ENCODE measurements at regions not wholly inside any gene's neighbourhood (a gene's known extent, or its start where the extent isn't known, plus 50 kb on each side); places are given as distances from the start of the nearest gene placed in this dataset.

DNA sequence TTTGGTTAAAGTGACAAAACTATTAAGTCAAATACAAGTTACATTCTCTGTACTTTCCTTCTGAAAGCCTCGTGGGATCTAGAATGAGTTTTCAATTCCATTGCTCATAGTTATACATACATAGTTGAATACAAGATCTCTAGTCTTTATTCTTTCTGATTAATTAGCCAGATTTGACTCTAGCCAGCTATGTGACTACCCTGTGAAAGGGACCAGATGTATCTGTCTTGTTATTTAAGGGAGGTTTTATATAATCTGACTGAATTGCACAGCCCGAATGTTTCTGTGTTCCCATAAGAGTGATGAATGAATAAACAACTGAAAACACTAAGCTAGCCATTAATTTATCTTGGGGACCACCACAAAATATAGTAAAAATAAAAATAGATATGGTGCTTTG, 166.7 kb downstream of the TMEM167A start:
- no peaks in the 10 kb centered on the region for H3K4me1 ChIP-seq
- DNase-seq: no peak
- H3K27me3 ChIP-seq: no peaks in the 10 kb centered on the region
- 59 to 61% methylated on average over 2 of the region's 2 CpGs for WGBS, 2 donors (ENCODE audit: low coverage in 1 of 2)
- H3K27ac ChIP-seq: no peak overlapping the region
- in situ Hi-C loops (cut with MboI; ENCODE audit: low pct_ligation_motif_present in 1 of 4, low pct_unique_long_range_greater_than_20kb in 1 of 4, low sequenced_read_pairs in 3 of 4): no loop called here
- peaks cover 0 to 2% of the 10 kb centered on the region in 2 donors for H3K9me3 ChIP-seq
- intact Hi-C loops (cut with DNase I; ENCODE audit: low total_unique reads): no loop called here
- H3K36me3 ChIP-seq: no peaks in the 10 kb centered on the region
- TF ChIP-seq, protein P1, sequence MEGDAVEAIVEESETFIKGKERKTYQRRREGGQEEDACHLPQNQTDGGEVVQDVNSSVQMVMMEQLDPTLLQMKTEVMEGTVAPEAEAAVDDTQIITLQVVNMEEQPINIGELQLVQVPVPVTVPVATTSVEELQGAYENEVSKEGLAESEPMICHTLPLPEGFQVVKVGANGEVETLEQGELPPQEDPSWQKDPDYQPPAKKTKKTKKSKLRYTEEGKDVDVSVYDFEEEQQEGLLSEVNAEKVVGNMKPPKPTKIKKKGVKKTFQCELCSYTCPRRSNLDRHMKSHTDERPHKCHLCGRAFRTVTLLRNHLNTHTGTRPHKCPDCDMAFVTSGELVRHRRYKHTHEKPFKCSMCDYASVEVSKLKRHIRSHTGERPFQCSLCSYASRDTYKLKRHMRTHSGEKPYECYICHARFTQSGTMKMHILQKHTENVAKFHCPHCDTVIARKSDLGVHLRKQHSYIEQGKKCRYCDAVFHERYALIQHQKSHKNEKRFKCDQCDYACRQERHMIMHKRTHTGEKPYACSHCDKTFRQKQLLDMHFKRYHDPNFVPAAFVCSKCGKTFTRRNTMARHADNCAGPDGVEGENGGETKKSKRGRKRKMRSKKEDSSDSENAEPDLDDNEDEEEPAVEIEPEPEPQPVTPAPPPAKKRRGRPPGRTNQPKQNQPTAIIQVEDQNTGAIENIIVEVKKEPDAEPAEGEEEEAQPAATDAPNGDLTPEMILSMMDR (IDR thresholded peaks at IDR 0.05): no peak
- TF ChIP-seq POLR2AphosphoS5 (IDR thresholded peaks at IDR 0.05) (no peak), EP300 (IDR thresholded peaks at IDR 0.05; ENCODE audit: low read depth) (no peak), POLR2A (IDR thresholded peaks at IDR 0.05) (no peak)
- H3K4me3 ChIP-seq: no peak overlapping the region

DNA sequence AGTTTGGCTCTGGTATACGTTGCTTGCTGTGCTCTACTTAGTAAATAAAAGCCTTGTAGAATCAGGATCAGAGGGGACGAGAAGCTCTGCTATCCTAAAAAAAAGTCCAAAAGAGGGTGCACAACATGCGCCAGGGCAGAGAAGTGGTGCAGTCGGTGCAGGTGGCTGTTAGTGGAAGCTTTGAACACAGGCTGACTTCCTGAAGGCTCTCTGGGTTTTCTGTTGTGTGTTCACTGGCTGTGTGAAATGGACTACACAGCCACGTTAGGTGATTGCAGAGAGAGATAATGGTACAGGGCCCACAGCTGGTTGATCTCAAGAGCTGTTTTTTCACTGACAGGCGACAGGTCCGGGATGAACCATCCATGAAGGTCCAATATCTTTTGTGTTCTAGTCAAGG, 167.4 kb downstream of the TMEM167A start:
- Histone ChIP-seq H3K27me3 (no peaks in the 10 kb centered on the region), H3K27ac (no peak overlapping the region), H3K4me3 (no peak overlapping the region), H3K36me3 (no peaks in the 10 kb centered on the region), H3K9me3 (no peaks in the 10 kb centered on the region), H3K4me1 (no peaks in the 10 kb centered on the region)
- no peak for DNase-seq
- intact Hi-C loops (cut with DNase I; ENCODE audit: low total_unique reads): no loop called here
- TF ChIP-seq POLR2A (IDR thresholded peaks at IDR 0.05): no peak
- TF ChIP-seq POLR2AphosphoS5 (IDR thresholded peaks at IDR 0.05): no peak
- TF ChIP-seq EP300 (IDR thresholded peaks at IDR 0.05; ENCODE audit: low read depth): no peak
- TF ChIP-seq, protein P1 (IDR thresholded peaks at IDR 0.05): no peak
- WGBS, 2 donors (ENCODE audit: low coverage in 1 of 2): 80% methylated on average over 5 to 7 of the region's 7 CpGs
- in situ Hi-C loops (cut with MboI; ENCODE audit: low pct_ligation_motif_present in 1 of 4, low pct_unique_long_range_greater_than_20kb in 1 of 4, low sequenced_read_pairs in 3 of 4): no loop called here

DNA sequence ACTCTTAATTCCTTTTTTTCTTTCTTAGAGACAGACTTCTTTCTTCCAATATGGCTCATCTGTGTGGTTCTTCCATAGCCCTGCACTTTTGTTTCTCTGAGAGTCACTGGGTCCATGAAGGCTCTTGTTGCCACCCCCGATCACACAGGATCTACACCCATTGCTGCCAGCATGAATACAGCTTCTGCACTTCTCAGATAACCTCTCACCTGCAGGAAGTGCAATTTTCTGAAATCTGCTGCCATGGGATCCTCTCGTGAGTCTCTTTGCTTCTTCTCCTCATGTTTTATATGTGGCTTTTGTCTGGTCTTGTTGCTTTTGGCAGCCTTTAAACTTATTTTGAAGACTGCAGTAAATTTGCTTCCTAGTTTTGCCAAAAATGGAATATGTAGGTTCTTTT, 171.2 kb downstream of the TMEM167A start:
- H3K4me1 ChIP-seq: no peaks in the 10 kb centered on the region
- H3K27me3 ChIP-seq: no peaks in the 10 kb centered on the region
- H3K4me3 ChIP-seq: no peak overlapping the region
- H3K27ac ChIP-seq: no peak overlapping the region
- no peak for DNase-seq
- in situ Hi-C loops (cut with MboI; ENCODE audit: low pct_ligation_motif_present in 1 of 4, low pct_unique_long_range_greater_than_20kb in 1 of 4, low sequenced_read_pairs in 3 of 4): no loop called here
- intact Hi-C loops (cut with DNase I; ENCODE audit: low total_unique reads): no loop called here
- peaks cover 0 to 6% of the 10 kb centered on the region in 2 donors for H3K9me3 ChIP-seq
- WGBS, 2 donors (ENCODE audit: low coverage in 1 of 2): 61 to 67% methylated on average over 1 to 2 of the region's 2 CpGs
- no peaks in the 10 kb centered on the region for H3K36me3 ChIP-seq
- TF ChIP-seq POLR2AphosphoS5 (IDR thresholded peaks at IDR 0.05): no peak
- TF ChIP-seq EP300 (IDR thresholded peaks at IDR 0.05; ENCODE audit: low read depth): no peak
- no peak for TF ChIP-seq POLR2A (IDR thresholded peaks at IDR 0.05)
- TF ChIP-seq, protein P1 (IDR thresholded peaks at IDR 0.05): no peak

DNA sequence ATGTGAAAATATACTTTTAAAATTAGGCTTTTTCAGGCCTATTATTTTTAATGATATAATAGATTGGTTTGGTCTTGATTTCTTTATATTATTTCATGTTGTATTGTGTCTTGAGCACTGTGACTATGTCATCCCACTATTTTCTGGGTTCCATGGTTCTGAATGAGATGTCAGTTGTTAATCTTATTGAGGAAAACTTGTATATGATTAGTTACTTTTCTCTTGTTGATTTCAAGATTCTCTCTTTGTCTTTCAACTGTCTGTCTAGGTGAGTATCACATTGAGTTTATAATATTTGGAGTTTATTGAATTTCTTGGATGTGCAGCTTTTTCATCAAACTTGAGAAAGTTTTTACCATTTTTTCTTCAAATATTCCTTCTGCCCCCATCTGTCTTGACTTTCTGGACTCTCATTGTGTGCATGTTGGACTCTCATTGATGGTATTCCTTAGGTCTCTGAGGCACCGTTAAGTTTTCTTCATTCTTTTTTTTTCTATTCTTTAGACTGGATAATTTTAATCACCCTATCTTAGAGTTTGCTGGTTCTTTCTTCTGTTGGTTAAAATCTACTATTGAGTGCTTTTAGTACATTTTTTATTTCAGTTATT, 175.8 kb downstream of the TMEM167A start:
- Histone ChIP-seq H3K9me3 (peaks cover 0 to 8% of the 10 kb centered on the region in 2 donors), H3K36me3 (no peaks in the 10 kb centered on the region), H3K4me1 (no peaks in the 10 kb centered on the region), H3K27me3 (no peaks in the 10 kb centered on the region), H3K27ac (no peak overlapping the region), H3K4me3 (no peak overlapping the region)
- WGBS, 2 donors (ENCODE audit: low coverage in 1 of 2): 67 to 100% methylated on average over 1 of the region's 1 CpG
- in situ Hi-C loops (cut with MboI; ENCODE audit: low pct_ligation_motif_present in 1 of 4, low pct_unique_long_range_greater_than_20kb in 1 of 4, low sequenced_read_pairs in 3 of 4): no loop called here
- TF ChIP-seq POLR2A (IDR thresholded peaks at IDR 0.05) (no peak), POLR2AphosphoS5 (IDR thresholded peaks at IDR 0.05) (no peak), EP300 (IDR thresholded peaks at IDR 0.05; ENCODE audit: low read depth) (no peak)
- TF ChIP-seq, protein P1 (IDR thresholded peaks at IDR 0.05): no peak
- DNase-seq: no peak
- intact Hi-C loops (cut with DNase I; ENCODE audit: low total_unique reads): no loop called here

All from transverse colon (tissue), 4 donors.